SK-N-SH (cell line): ENCODE measurements at regions not wholly inside any gene's neighbourhood (a gene's known extent, or its start where the extent isn't known, plus 50 kb on each side); places are given as distances from the start of the nearest gene placed in this dataset.

Experiments
- CTCF ChIP-seq: fragments of 200-600 bp; sonication (generic); IDR thresholded peaks from 2 replicates; pipeline ENCODE4 v1.6.1; 2017; ENCODE audit warnings: antibody characterized with exemption, mild to moderate bottlenecking, moderate library complexity
- GABPA ChIP-seq: IDR thresholded peaks from 2 replicates; pipeline ENCODE4 v1.4.0; 2012; ENCODE audit warnings: low read depth, mild to moderate bottlenecking
- POLR2AphosphoS5 ChIP-seq: IDR thresholded peaks from 2 replicates; pipeline ENCODE4 v1.6.1; 2012; ENCODE audit warnings: low read depth, low read length
- RXRA ChIP-seq: IDR thresholded peaks from 2 replicates; pipeline ENCODE4 v1.4.0; 2012; ENCODE audit warnings: low read depth, mild to moderate bottlenecking, borderline replicate concordance
- TAF1 ChIP-seq: IDR thresholded peaks from 2 replicates; pipeline ENCODE4 v1.6.1; 2012; ENCODE audit warnings: low read depth, mild to moderate bottlenecking, low read length, moderate library complexity, borderline replicate concordance
- TF ChIP-seq, protein P1 (sequence below): IDR thresholded peaks from 2 replicates; pipeline ENCODE4 v1.6.1; 2012; ENCODE audit warnings: mild to moderate bottlenecking, low read depth, low read length, moderate library complexity
- TF ChIP-seq, protein P2 (sequence below): fragments of 150-350 bp; IDR thresholded peaks from 2 replicates; pipeline ENCODE4 v1.6.1; 2017; ENCODE audit warnings: antibody characterized with exemption, low read length, low read depth, borderline replicate concordance

DNA sequence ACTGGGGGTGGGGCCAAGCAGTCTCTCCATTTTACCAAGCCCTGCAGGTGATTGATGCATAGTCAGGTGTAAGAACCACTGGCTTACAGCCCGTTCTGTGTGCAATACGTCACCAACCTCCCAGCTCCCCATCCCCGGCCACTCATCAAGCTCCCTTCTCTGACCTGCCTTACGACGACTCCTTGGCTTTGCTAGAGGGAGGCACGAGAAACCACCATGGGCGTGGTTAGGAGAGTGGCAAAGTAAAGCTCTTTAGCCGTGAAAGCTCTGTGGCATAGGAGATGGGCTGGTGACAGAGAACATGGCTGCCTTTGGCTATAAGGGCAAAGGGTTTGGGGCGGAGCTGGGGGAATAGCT, 109.1 kb downstream of the BDH1 start:
- TF ChIP-seq, protein P1, sequence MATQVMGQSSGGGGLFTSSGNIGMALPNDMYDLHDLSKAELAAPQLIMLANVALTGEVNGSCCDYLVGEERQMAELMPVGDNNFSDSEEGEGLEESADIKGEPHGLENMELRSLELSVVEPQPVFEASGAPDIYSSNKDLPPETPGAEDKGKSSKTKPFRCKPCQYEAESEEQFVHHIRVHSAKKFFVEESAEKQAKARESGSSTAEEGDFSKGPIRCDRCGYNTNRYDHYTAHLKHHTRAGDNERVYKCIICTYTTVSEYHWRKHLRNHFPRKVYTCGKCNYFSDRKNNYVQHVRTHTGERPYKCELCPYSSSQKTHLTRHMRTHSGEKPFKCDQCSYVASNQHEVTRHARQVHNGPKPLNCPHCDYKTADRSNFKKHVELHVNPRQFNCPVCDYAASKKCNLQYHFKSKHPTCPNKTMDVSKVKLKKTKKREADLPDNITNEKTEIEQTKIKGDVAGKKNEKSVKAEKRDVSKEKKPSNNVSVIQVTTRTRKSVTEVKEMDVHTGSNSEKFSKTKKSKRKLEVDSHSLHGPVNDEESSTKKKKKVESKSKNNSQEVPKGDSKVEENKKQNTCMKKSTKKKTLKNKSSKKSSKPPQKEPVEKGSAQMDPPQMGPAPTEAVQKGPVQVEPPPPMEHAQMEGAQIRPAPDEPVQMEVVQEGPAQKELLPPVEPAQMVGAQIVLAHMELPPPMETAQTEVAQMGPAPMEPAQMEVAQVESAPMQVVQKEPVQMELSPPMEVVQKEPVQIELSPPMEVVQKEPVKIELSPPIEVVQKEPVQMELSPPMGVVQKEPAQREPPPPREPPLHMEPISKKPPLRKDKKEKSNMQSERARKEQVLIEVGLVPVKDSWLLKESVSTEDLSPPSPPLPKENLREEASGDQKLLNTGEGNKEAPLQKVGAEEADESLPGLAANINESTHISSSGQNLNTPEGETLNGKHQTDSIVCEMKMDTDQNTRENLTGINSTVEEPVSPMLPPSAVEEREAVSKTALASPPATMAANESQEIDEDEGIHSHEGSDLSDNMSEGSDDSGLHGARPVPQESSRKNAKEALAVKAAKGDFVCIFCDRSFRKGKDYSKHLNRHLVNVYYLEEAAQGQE = no peak
- TF ChIP-seq CTCF (no peak), POLR2AphosphoS5 (no peak), RXRA (no peak), GABPA (no peak), TAF1 (no peak)
- TF ChIP-seq, protein P2, sequence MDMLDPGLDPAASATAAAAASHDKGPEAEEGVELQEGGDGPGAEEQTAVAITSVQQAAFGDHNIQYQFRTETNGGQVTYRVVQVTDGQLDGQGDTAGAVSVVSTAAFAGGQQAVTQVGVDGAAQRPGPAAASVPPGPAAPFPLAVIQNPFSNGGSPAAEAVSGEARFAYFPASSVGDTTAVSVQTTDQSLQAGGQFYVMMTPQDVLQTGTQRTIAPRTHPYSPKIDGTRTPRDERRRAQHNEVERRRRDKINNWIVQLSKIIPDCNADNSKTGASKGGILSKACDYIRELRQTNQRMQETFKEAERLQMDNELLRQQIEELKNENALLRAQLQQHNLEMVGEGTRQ = no peak
